ENCODE measurements at regions not wholly inside any gene's neighbourhood (a gene's known extent, or its start where the extent isn't known, plus 50 kb on each side); places are given as distances from the start of the nearest gene placed in this dataset.

DNA sequence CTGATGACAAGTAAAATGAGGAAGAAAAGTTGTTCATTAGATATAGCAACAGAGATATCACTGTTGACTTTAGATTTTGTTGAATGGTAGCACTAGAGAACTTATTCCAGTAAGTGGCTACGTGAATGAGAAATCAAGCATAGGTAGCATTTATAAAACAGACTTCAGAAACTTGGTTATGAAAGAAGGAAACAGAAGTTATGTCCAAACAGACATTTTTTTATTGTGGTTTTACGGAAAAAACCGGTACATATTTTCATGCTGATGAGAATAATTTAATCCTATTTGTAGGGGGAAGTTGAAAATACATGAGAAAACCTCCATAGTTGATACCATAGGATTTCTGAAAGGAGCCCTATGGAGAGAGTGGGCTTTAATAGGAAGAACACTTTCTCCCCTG, 325.7 kb upstream of the SLC10A2 start:
- TF ChIP-seq GATA3 (IDR thresholded peaks at IDR 0.05; ENCODE audit: low read depth, low read length): no peak
- TF ChIP-seq GATA2 (IDR thresholded peaks at IDR 0.05; ENCODE audit: low read depth, low read length): no peak

All from SH-SY5Y (cell line).